RWPE1 (cell line): ENCODE measurements at regions not wholly inside any gene's neighbourhood (a gene's known extent, or its start where the extent isn't known, plus 50 kb on each side); places are given as distances from the start of the nearest gene placed in this dataset.

ENCODE experiments used
- CTCF ChIA-PET: fragments of 350-600 bp; sonication (Branson Sonifier 250); formaldehyde crosslinking; extraction: SDS; loops from one replicate; lab custom pipeline; 2021; lab: Yijun Ruan, JAX
- POLR2A ChIA-PET: fragments of 400-600 bp; formaldehyde crosslinking; extraction: SDS; loops from one replicate; lab custom pipeline; 2020; ENCODE audit warnings: antibody characterized with exemption; ENCODE audit not compliant: low non-redundant PET; lab: Yijun Ruan, JAX
- DNase-seq: peaks from one replicate; pipeline ENCODE4 v3.0.0; 2012; ENCODE audit warnings: low spot score
- H3K27ac ChIP-seq: fragments of 450-650 bp; 2 replicates; pipeline ENCODE4 v1.5.1; 2017
- TF ChIP-seq, protein P1 (sequence below): fragments of 450-650 bp; conservative IDR thresholded peaks from 2 replicates; pipeline ENCODE4 v1.5.1; 2017; ENCODE audit warnings: low read depth, mild to moderate bottlenecking

DNA sequence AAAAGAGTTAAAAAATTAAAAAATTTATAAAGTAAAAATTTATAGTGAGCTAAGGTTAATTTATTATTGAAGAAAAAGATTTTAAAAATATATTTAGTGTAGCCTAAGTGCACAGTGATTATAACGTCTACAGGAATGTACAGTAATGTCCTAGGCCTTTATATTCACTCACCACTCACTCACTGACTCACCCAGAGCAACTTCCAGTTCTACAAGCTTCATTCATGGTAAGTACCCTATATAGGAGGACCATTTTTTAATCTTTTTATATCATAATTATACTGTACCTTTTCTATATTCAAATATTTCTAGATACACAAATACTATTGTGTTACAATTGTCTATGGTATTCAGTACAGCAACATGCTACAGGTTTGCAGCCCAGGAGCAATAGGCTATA lies 1623.2 kb downstream of the RPA4 start:
- no peak for DNase-seq
- no peak overlapping the region for H3K27ac ChIP-seq
- ChIA-PET CTCF (no interaction called here), POLR2A (no interaction called here)
- TF ChIP-seq, protein P1, sequence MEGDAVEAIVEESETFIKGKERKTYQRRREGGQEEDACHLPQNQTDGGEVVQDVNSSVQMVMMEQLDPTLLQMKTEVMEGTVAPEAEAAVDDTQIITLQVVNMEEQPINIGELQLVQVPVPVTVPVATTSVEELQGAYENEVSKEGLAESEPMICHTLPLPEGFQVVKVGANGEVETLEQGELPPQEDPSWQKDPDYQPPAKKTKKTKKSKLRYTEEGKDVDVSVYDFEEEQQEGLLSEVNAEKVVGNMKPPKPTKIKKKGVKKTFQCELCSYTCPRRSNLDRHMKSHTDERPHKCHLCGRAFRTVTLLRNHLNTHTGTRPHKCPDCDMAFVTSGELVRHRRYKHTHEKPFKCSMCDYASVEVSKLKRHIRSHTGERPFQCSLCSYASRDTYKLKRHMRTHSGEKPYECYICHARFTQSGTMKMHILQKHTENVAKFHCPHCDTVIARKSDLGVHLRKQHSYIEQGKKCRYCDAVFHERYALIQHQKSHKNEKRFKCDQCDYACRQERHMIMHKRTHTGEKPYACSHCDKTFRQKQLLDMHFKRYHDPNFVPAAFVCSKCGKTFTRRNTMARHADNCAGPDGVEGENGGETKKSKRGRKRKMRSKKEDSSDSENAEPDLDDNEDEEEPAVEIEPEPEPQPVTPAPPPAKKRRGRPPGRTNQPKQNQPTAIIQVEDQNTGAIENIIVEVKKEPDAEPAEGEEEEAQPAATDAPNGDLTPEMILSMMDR, result no peak

DNA sequence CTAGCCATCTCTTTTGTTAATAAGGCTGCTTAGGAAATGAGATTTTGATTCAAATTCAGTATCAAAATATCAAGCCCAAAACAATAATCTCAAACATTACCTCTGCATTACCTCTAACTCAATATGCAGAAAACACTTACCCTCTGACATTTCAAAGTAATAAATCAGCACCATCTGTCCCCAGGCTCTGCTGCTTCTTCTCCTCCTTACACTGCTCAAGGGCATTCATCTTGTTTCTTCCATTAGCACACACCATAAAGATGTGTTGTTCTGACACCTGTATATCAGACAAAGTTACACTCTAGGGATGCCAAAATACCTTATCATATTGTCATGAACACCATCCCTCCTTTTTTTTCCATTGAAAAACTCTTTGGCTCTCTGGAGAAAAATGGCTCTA lies 1630.3 kb downstream of the RPA4 start:
- H3K27ac ChIP-seq, result no peak overlapping the region
- TF ChIP-seq, protein P1, result no peak
- DNase-seq, result no peak
- ChIA-PET POLR2A (no interaction called here), CTCF (no interaction called here)

DNA sequence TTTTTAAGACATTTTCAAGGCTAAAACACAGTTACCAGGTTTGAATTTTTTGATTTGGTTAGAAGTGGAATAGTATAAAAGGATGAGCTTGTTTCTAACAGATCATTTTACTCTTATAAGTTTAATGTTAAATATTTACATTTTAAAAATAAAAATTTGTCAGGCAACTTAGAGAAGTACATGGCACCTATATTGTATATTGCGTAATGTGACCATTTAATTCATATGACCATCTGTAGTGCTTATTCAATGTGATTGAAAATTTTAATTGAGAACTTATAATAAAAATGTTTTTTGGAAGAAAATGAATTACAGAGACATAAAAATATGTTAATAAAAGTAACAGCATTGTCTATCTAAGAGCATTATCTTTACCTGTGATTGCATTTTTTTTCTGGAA lies 1632.4 kb downstream of the RPA4 start:
- ChIA-PET POLR2A (no interaction called here), CTCF (no interaction called here)
- no peak overlapping the region for H3K27ac ChIP-seq
- DNase-seq, result no peak
- TF ChIP-seq, protein P1, result no peak

DNA sequence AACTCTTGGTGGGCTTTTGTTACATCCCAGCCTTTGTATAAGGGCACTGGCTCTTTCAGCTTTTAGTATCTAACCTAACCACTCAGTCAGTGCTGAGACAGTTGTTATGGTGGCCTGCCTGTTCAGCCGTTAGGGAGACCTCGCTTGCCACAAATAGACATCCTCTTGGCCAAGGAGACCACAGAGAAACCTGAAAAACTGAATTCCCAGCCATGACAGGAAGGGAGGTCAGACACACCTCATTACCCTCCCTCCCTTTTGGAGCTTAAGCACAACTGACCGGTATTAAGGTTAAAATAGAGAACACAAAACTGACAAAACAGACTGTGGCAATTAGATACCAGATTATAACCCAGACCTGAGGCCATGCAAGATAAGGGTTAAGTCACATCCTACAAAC lies 1639.3 kb downstream of the RPA4 start:
- H3K27ac ChIP-seq, result no peak overlapping the region
- ChIA-PET CTCF (no interaction called here), POLR2A (no interaction called here)
- DNase-seq, result no peak
- TF ChIP-seq, protein P1, result no peak

DNA sequence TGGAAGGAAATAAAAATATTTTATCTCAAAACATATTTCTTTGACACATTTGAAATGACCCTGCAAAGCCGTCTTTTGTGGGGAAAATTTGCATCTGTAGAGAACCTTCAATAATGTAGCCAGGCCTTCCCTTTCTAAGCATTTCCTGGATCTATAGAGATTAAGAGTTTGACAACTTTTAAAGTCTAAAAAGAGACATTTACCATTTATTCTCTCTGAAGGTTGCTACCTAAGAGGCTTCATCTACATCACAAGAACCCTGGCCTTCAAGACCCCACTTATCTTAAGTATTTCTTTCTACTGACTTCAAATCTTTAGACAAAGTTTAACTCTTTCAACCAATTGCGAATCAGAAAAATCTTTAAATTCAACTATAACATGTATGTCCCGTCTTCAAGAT lies 1639.8 kb downstream of the RPA4 start:
- no peak for DNase-seq
- CTCF ChIA-PET, result no interaction called here
- POLR2A ChIA-PET, result no interaction called here
- TF ChIP-seq, protein P1, result no peak
- H3K27ac ChIP-seq, result no peak overlapping the region

DNA sequence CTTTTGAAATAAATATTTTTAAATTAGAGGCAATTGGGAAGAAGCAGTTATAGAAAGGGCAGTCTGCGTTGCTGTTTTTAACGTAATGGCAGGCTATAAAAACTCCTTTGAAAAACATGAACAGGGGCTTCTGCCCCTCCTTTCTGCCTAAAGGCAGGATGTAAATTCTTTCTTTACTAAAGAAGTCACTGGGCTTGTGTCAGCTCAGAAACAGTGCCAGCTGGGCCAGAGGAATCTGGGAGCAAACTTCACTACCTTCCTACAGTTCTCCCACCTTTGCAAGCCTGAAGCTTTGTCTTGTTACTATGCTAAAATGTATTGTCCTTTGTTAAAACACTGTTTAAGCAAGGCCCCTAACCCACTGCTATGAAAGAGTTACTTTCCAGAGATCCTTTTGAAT lies 1664.8 kb downstream of the RPA4 start:
- TF ChIP-seq, protein P1, result no peak
- CTCF ChIA-PET, result no interaction called here
- H3K27ac ChIP-seq, result no peak overlapping the region

DNA sequence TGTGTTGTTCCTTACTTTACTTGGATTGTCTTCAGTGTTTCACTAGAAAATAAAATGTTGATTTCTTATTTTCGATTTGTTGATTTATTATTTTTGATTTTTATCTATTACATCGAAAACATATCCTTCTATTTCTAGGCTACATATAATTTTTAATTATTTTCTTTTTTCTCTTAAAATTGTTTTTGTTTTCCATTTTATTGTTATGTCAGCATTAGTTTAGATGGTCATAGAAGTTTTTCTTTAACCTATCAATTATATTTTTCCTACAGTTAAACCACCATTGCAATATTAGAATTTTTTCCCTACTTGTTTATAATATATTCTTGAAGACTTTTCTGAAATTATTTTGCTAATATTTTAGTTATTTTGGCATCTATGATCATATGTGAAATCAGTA lies 1685.1 kb downstream of the RPA4 start:
- no peak for DNase-seq
- POLR2A ChIA-PET, result no interaction called here
- H3K27ac ChIP-seq, result no peak overlapping the region
- CTCF ChIA-PET, result no interaction called here
- TF ChIP-seq, protein P1, result no peak

More for the DNA sequence above, 1664.8 kb downstream of the RPA4 start:
- no peak for DNase-seq
- POLR2A ChIA-PET, result no interaction called here
